ENCODE measurements at regions not wholly inside any gene's neighbourhood (a gene's known extent, or its start where the extent isn't known, plus 50 kb on each side); places are given as distances from the start of the nearest gene placed in this dataset.

GRCh38 chr7:3094701-3095445 is 51.2 kb upstream of the CARD11 start:
- peak; percentile 75 for DNase-seq

GRCh38 chr7:3097734-3098133 is 54.1 kb upstream of the CARD11 start:
- no peak for DNase-seq

- DNase-seq = no peak
Measured at GRCh38 chr7:3102159-3102558, 58.5 kb upstream of the CARD11 start.

- DNase-seq = no peak
Measured at GRCh38 chr7:3103614-3104398, 60.1 kb upstream of the CARD11 start.

- DNase-seq = no peak
Measured at GRCh38 chr7:3105856-3106255, 62.2 kb upstream of the CARD11 start.

GRCh38 chr7:3106361-3106826 is 62.7 kb upstream of the CARD11 start:
- no peak for DNase-seq

GRCh38 chr7:3107228-3107763 is 63.6 kb upstream of the CARD11 start:
- peak; percentile 13 for DNase-seq

- DNase-seq = peak; percentile 61
Measured at GRCh38 chr7:3107889-3108570, 64.4 kb upstream of the CARD11 start.

GRCh38 chr7:3109311-3109915 is 65.7 kb upstream of the CARD11 start:
- DNase-seq = peak; percentile 6

GRCh38 chr7:3112479-3113134 is 68.9 kb upstream of the CARD11 start:
- DNase-seq = peak; percentile 63

- no peak for DNase-seq
Measured at GRCh38 chr7:3114917-3115316, 71.2 kb upstream of the CARD11 start.

- peak; percentile 31 for DNase-seq
Measured at GRCh38 chr7:3117081-3117480, 73.4 kb upstream of the CARD11 start.

GRCh38 chr7:3117488-3118231 is 74.0 kb upstream of the CARD11 start:
- peak; percentile 25 for DNase-seq

GRCh38 chr7:3119352-3119927 is 75.8 kb upstream of the CARD11 start:
- DNase-seq = peak; percentile 19

- DNase-seq = no peak
Measured at GRCh38 chr7:3119963-3120362, 76.3 kb upstream of the CARD11 start.

- DNase-seq = peak; percentile 27
Measured at GRCh38 chr7:3120513-3120912, 76.8 kb upstream of the CARD11 start.

GRCh38 chr7:3128857-3129490 is 85.3 kb upstream of the CARD11 start:
- no peak for DNase-seq

GRCh38 chr7:3133811-3134385 is 90.2 kb upstream of the CARD11 start:
- DNase-seq = no peak

GRCh38 chr7:3134745-3135144 is 91.1 kb upstream of the CARD11 start:
- peak; percentile 58 for DNase-seq

- no peak for DNase-seq
Measured at GRCh38 chr7:3135626-3136025, 92.0 kb upstream of the CARD11 start.

All from activated effector memory CD4-positive, alpha-beta T cell treated with anti-CD3 and anti-CD28 coated beads, Interleukin-2, amount 50 U/mL, for 16 hours (primary cell).